ENCODE measurements at regions not wholly inside any gene's neighbourhood (a gene's known extent, or its start where the extent isn't known, plus 50 kb on each side); places are given as distances from the start of the nearest gene placed in this dataset.
A peak's percentile ranks its signal among the peaks of the same experiment; 100 is the strongest.

GRCh38 chr7:81606078-81606863 is 163.6 kb downstream of the HGF start:
- Histone ChIP-seq H3K36me3 (replicated peaks in 1 of 2) (no peaks in the 10 kb centered on the region), H3K27ac (no peak overlapping the region), H3K27me3 (no peaks in the 10 kb centered on the region), H3K4me1 (replicated peaks in 1 of 2) (no peaks in the 10 kb centered on the region), H3K9me3 (replicated peaks in 1 of 3) (no peaks in the 10 kb centered on the region), H3K4me3 (no peak overlapping the region)
- WGBS, 4 donors = 71 to 78% (median 73%) methylated on average over 3 of the region's 3 CpGs
- DNase-seq = no peak
- intact Hi-C loops (cut with DNase I) = no loop called here
- TF ChIP-seq POLR2A (IDR thresholded peaks at IDR 0.05) (no peak), CTCF (IDR thresholded peaks at IDR 0.05) (no peak)

DNA sequence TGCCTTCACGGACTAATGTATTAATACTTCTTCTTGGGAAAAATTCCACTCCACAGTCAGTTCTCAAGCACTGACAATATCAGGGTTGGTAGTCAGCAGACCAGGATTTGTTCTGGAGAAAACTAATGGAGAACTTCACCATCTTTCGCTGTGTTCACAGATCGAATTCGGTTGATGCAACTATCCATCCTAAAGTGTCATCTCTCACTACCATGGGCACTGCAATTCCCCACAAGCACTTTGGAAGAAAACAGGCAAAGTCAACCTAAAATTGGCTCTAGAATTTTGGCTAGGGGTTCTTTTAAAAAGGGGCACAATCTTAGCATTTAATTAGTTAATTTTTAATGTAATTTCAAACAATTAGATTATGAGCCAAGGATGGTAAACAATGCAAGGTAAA is 164.4 kb downstream of the HGF start:
- DNase-seq = no peak
- no peak overlapping the region for H3K4me3 ChIP-seq
- WGBS, 4 donors = 89 to 94% (median 90%) methylated on average over 4 of the region's 4 CpGs
- H3K4me1 ChIP-seq (replicated peaks in 1 of 2) = no peaks in the 10 kb centered on the region
- intact Hi-C loops (cut with DNase I) = no loop called here
- H3K36me3 ChIP-seq (replicated peaks in 1 of 2) = no peaks in the 10 kb centered on the region
- no peaks in the 10 kb centered on the region for H3K9me3 ChIP-seq (replicated peaks in 1 of 3)
- no peak for TF ChIP-seq POLR2A (IDR thresholded peaks at IDR 0.05)
- no peak for TF ChIP-seq CTCF (IDR thresholded peaks at IDR 0.05)
- no peaks in the 10 kb centered on the region for H3K27me3 ChIP-seq
- no peak overlapping the region for H3K27ac ChIP-seq

DNA sequence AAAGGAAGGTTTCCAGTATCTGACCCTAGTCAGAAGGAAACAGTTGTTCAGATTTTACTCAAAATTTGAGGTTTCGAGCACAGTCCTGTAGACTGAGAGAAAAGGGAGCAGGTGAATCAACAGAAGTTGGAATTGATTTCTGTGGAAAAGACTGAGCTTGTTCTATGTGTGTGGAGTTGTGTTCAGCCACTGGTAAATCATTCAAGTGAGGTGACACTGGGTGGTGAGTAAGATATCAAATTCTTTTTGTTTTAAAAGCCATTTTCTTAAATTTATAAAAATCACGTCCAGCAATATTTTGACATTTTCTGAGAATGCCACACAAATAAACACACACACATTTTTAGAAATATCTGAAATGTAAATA is 165.1 kb downstream of the HGF start:
- intact Hi-C loops (cut with DNase I) = no loop called here
- Histone ChIP-seq H3K36me3 (replicated peaks in 1 of 2) (no peaks in the 10 kb centered on the region), H3K27ac (no peak overlapping the region), H3K9me3 (replicated peaks in 1 of 3) (no peaks in the 10 kb centered on the region), H3K4me3 (no peak overlapping the region), H3K27me3 (no peaks in the 10 kb centered on the region), H3K4me1 (replicated peaks in 1 of 2) (no peaks in the 10 kb centered on the region)
- no peak for TF ChIP-seq POLR2A (IDR thresholded peaks at IDR 0.05)
- TF ChIP-seq CTCF (IDR thresholded peaks at IDR 0.05) = no peak
- DNase-seq = no peak
- 69 to 86% (median 77%) methylated on average over 2 of the region's 2 CpGs for WGBS, 4 donors

GRCh38 chr7:81604075-81604807 is 165.6 kb downstream of the HGF start:
- H3K27me3 ChIP-seq = no peaks in the 10 kb centered on the region
- H3K4me1 ChIP-seq (replicated peaks in 1 of 2) = no peaks in the 10 kb centered on the region
- WGBS, 4 donors = 75 to 87% (median 79%) methylated on average over 12 of the region's 12 CpGs
- H3K36me3 ChIP-seq (replicated peaks in 1 of 2) = no peaks in the 10 kb centered on the region
- peak in 1 of 7 donors; percentile 5 for DNase-seq
- H3K27ac ChIP-seq = no peak overlapping the region
- intact Hi-C loops (cut with DNase I) = no loop called here
- no peak for TF ChIP-seq POLR2A (IDR thresholded peaks at IDR 0.05)
- TF ChIP-seq CTCF (IDR thresholded peaks at IDR 0.05) = no peak
- no peak overlapping the region for H3K4me3 ChIP-seq
- H3K9me3 ChIP-seq (replicated peaks in 1 of 3) = no peaks in the 10 kb centered on the region

All from adrenal gland (tissue), 9 donors.